ENCODE measurements at regions not wholly inside any gene's neighbourhood (a gene's known extent, or its start where the extent isn't known, plus 50 kb on each side); places are given as distances from the start of the nearest gene placed in this dataset.
"Not testable (repeated sequence)": the region's sequence is repeated elsewhere in the genome, so short reads cannot be mapped to it uniquely, and the experiment has no call there.

DNA sequence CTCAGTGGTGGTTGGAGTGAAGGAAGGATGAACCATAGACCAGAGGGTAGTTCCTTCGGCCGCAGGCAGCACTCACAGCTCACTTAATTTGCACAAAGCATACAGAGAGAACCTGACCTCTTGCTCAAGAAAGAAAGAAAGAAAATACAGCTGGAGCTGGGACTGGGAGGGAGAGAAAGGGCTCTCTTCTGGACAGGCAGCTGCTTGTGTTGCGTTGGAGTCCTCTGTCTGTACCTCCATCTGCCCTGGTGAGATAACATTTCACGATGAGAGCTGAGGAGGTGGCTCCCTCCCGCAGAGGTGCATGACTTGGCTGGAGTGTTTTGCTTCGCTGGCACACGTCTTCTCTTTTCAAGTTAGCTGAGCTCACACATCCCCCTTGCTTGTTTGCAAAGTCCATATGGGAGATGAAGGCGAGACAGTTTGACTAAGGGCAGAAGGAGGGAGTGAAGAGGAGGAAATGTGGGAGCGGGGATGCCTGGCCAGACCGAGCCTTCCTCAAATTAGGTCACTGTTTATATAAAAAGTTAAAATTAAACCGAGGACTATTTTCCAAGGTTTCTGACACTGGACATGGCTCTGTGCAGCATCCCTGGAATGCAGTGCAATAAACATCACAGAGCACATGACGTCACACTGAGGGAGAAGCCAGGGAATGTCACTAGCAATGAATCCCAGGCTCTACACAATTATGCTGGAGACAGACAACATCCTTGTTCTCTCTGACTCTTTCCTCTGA lies 359.4 kb downstream of the CD83 start:
- DNase-seq (ENCODE audit: low spot score): no peak

DNA sequence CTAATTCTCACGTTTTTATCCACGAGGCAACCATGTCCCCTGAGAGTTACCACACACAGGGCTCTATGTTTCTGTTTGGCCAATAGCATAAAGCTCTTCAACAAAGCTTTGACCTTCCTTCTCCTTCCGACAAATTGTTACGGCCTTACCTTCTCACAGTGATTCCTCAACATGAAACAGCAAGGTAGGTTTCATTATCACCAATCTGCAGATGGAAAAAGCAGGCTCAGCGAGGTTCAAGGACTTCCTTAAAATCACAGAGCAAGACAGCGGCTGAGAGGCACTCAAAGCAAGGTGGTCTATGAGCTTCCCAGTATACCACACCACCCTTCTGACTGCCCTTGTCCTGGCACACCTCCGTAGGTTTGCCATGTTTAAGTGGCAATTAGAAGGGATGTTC lies 360.0 kb downstream of the CD83 start:
- DNase-seq (ENCODE audit: low spot score): no peak

DNA sequence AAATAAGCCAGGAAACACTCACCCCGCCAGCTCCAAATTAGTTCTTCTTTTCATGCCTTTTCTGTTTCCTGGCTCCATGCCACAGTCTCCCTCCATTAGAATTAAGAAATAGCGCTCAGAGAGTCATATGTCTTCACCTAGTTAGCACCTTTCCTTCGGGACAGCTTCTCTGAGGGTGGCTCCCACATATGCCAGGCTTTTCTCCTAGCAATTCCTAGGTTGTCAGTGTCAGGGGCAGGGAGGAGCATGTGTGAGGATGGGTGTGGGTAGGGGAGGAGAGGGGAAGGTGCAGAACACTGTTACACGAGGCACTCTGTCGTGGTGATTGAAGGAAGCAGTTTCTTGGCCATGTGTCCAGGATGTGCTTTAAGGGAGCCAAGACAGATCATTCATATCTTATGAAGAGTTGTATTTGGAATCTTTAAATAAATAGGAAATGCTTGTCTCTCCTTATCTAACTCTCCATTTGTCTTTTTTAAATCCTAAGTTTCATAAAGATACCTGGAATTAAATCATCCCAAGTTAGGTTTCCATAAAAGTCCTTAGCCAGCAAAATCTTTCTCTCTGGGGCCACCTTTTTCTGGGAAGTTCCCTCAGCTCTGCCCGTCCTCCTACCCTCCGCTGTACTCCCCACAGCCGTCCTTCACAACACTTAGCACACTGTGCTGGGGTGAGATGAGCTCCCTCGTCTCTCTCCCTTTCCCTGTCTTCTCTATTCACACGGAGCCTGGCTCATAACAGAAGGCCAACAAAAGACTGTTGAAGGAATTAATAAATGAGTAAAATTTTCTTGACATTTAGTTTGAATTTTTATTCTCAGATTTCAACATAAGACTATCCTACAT lies 361.0 kb downstream of the CD83 start:
- no peak for DNase-seq (ENCODE audit: low spot score)

DNA sequence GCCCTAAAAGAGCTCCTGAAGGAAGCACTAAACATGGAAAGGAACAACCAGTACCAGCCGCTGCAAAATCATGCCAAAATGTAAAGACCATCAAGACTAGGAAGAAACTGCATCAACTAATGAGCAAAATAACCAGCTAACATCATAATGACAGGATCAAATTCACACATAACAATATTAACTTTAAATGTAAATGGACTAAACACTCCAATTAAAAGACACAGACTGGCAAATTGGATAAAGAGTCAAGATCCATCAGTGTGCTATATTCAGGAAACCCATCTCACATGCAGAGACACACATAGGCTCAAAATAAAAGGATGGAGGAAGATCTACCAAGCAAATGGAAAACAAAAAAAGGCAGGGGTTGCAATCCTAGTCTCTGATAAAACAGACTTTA lies 364.4 kb downstream of the CD83 start:
- not testable (repeated sequence) for DNase-seq (ENCODE audit: low spot score)

DNA sequence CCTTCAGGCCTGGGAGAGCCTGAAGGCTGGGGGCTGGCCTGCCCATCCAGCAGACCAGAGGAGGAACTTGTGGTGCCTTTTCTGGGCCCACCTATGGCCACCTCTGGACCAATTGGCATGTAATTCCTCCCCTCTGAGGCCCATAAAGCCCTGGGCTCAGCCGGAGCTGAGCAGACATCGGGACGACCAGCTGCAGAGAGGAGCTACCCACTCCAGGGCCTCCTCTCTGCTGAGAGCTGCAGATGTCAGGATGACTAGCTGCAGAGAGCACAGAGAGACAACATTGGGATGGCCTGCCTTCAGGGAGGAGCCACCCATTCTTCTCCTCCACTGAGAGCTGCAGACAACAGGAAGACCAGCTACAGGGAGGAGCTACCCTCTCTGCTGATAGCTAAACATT lies 370.1 kb downstream of the CD83 start:
- DNase-seq (ENCODE audit: low spot score): no peak

DNA sequence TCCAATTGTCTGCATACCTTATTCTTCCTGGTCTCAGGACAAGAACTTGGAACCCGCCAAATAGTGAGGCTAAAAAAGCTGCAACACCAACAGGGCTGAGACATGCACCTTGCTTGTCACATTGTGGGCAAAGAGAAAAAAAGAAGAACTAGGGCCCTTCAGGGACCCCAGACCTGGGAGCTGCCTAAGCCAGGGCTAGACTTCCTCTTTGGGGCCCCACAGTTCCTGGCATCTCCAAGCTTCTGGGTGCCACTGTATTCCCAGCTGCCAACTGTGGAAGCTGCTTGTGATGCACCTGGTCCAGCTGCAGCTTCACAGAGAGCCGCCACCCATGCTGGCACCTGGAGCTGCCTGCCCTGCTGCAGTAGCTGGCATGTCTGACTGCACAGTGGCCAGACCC lies 370.6 kb downstream of the CD83 start:
- DNase-seq (ENCODE audit: low spot score): no peak

DNA sequence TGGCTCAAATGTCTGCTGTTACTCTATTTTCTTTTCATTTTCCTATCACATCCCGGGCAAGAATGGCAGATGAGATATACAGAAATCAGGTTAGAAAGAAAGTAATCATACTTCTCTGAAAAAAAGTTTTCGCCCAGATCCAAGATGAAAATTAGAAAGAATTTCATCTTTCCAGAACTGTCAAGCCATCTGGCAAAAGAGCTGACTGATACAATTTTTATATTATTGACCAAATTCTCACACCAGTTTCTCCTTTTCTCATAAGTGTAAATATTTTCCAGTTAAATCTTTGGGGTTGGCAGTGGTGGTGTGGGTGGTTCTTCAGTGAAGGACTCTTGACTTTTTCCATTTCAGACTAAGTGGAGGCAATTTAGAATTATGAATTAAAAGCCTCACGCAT lies 371.9 kb downstream of the CD83 start:
- no peak for DNase-seq (ENCODE audit: low spot score)

DNA sequence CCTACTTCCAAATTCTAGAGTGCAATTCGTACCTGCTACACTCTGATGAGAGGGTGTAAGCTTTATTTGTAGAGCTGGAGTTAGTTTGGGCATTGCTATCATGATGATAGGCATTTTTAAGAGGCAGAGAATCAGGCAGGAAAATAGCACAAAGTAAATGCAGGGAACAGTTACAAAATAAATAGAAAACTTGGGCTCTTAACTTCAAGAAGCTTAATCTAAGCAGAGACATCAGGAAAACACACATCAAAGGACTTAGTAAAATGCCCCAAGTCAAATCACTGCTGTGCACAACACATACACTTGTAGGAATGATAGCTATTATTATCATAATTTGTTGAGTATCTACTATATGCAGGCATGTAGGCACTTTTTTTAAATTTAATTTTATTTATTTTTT lies 381.2 kb downstream of the CD83 start:
- no peak for DNase-seq (ENCODE audit: low spot score)

DNA sequence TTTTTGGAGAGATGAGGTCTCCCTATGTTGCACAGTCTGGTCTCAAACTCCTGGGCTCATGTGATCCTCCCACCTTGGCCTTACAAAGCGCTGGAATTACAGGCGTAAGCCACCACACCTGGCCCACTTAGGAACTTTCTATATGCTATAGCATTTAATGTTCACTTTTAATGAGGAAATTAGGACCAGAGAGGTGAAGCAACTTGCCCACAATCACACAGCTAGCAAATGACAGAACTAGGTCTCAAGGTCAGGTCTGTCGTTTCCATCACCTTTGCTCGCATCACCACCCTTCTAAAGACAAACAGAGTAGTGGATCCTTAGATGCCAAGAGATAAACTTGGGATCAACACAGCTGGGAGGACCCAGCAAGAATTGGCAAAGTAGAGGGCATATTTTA lies 381.7 kb downstream of the CD83 start:
- DNase-seq (ENCODE audit: low spot score): no peak

DNA sequence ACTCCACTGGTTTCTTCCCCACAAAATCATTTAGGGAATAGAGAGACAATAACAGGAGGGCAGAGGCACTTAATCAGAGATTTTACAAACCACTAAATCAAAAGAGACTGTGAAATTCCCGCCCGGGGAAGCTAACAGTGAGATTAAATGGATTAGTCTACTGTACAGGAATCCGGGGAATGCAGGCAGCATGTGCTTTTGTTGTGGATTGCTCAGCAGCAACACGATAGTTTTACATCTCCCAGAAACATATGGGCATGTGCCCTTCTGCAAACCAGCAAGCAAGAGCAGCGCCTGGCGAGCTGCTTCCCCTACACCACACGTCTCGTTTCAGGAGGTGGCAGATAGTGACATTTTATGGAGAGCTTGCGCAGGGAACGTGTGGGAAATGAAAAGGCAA lies 382.3 kb downstream of the CD83 start:
- DNase-seq (ENCODE audit: low spot score): no peak

DNA sequence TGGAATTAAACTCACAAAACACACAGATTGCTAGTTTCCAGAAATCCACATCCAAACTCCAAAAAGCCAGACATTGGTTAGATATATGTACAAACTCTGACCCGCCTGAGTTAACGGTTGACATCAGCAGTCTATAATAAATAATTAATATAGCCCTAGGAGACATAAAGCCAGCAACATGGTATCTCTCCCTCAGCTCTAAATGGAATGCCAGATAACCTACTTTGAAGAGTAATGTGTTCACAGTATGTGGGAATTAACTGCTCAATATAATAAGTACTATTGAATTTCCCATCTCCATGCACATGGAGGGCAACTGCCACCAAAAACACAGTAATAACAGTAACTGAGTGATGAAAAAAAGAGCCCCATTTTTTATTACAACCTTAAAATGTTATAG lies 383.2 kb downstream of the CD83 start:
- DNase-seq (ENCODE audit: low spot score): no peak

DNA sequence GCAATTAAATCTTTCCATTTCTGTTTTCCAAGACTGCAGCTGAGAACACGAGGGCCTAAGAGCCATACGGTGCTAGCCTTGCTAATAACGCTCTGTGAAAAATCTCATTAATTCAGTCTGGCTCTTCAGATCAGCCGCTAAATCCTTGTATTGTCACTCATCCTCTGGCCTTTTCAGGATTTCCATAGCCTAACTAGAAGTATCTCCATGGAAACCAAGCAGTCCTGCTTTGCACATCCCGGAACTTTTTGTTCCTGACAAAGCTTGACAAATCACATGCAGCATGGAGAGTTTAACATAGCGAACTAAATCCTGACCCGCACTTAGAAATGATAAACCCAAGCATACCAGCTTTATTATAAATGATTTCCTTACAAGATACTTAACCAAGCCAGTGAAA lies 383.7 kb downstream of the CD83 start:
- DNase-seq (ENCODE audit: low spot score): no peak

DNA sequence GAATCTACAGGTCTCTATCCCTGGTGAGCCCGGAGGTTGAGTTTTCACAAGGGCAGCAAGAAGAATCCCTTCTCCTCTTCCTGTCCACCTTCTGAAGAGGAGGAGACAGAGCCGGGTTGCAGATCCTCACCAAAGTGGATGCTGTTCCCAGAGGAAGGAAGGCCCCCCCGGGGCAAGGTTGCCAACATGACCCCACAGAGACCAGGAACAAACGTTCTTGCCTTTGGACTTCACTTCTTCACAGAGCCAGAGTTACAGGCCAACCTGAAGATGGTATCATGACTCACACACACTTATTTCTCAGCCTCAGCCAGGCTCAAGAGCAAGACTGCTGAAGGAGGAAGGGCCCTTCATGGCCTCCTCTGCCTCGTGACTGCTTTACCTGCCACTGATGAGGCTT lies 384.3 kb downstream of the CD83 start:
- no peak for DNase-seq (ENCODE audit: low spot score)

DNA sequence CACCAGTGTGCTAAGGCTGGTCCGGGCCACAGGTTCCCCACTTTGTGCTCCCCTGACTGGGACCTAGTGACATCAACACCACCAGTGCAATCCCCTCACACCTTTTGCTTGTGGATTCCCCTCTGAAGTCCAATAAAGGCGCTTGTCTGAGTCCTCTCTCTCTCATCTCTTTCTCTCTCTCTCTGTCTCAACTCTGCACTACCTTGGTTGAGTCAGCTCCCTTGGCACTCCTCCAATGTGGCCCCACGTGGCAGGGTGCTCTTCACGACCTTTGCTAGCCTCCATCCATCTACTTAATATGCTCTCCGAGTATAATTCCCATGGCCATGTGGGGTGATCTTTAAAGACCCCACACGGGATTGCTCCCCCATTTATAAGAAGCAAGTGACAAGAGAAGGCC lies 385.0 kb downstream of the CD83 start:
- no peak for DNase-seq (ENCODE audit: low spot score)

DNA sequence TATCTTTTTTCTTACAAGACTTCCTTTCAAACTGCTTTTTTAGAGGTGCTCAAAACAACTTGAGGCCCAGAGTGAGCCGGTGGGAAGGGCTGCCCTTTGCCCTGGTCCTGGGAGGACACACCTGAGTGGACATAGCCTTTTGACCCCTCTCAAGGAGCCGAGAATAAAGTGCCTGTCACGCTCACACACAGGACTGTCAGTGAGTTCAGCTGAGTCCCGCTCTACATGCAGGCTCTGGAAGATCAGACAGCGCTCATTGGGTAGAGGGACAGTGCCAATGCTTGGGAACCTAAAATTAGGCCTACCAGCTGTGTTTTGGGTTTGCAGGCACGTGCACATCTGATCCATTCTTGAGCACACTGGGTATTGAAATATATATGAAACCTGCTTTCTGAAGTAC lies 387.8 kb downstream of the CD83 start:
- no peak for DNase-seq (ENCODE audit: low spot score)

DNA sequence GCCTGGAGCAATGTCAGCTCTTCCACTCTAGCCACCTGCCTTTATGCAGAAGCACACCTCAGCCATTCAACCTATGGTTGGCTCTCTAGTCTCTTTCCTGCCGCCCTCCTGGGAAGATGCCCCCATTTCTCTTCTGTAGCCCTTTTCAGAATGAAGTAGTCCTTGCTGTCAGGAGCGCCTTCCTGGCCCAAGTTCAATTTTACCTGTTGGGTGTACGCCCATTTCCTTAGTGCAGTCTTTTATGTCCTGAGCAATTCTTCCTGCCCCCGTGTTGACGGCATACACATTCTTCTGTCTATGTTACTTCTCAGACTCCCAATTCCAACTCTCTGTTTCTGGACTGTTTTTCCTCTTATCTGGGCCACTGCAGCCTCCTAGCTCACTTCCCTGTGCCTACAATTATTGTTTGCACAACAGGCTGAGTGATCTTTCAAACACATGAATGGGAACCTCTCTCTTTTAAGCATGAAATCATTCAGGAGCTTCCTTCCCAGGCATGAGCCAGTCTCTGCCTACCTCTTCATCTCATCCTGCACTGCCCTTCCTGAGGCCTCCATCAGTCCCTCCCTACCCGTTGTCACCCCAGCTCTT lies 389.2 kb downstream of the CD83 start:
- no peak for DNase-seq (ENCODE audit: low spot score)

DNA sequence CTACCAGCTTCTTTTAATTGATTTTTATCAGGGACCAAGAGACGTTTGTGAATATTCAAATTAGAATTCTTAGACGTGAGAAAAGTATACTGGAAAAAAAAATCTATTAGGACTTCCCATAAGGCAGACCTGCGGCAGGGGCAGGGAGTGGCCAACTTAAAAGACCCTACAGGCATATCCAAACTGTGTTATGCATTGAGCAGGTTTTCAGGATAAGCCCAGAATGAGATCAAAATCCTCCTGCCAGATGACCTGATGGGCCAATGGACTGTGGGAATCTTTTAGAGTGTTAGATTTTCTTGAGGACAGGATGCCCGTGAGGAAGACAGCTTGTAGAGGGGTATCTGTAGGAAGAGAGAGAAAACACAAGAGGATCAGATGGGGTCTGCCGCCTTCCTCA lies 391.5 kb downstream of the CD83 start:
- no peak for DNase-seq (ENCODE audit: low spot score)

DNA sequence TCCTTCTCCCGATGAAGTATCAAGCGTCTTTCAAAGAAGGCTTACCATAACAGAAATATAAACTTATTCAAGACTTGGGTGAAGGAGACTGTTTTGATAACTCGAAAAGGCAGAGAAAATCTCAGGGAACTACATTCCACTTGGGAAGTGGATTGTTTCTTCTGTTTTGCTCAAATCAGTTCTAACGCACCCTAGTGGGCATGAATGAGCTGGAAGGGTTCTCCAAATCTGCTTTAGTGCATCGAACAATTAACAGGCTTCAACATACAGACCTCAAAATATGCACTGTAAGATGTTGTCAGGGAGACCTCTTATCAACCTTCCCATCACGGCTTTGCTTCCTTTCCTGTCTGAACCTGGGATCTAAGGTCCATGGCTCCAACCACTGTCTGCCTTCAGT lies 392.5 kb downstream of the CD83 start:
- DNase-seq (ENCODE audit: low spot score): no peak

DNA sequence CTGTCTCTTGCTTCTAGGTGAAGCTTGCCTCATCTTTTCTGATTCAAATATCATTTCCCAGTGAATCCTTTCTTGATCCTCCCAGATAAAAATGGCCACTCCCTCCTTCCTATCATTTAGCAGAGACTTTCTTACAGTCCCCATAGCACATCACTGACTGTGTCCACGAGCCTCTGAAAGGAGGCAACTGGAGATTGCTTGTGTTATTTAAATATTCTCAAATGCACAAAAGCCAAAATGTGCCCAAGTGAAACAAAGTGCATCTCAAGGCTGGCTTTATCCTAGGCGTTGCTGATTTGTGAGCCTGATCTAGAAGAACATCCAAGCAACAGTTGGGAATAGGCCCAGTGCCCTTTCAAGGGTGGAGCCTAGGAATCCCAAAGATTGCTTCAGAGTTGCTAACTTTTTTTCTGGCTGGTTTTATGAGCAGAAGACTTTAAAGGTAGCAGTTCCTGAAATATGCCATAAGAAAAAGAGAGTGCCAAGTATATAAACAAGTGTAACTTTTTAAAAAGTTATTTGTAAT lies 393.6 kb downstream of the CD83 start:
- no peak for DNase-seq (ENCODE audit: low spot score)

DNA sequence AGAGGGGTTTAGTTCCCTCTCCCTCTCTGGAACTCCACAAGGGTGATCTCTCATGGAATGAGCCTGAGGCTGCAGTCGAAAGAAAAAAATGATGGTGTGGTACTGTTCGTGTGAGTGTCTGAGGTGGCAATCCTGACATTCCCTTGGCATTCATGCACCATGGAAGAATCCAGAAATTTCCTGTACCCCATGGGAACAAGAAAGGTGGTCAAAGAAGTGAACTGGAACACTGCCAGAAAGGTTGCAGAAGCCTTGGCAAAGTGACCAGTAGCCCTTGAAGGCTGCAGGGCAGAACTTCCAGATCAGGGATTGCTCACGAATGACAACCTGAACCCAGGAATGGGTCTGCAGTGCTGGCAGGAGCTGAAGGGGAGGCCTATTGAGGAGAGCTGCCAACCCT lies 394.7 kb downstream of the CD83 start:
- no peak for DNase-seq (ENCODE audit: low spot score)

DNA sequence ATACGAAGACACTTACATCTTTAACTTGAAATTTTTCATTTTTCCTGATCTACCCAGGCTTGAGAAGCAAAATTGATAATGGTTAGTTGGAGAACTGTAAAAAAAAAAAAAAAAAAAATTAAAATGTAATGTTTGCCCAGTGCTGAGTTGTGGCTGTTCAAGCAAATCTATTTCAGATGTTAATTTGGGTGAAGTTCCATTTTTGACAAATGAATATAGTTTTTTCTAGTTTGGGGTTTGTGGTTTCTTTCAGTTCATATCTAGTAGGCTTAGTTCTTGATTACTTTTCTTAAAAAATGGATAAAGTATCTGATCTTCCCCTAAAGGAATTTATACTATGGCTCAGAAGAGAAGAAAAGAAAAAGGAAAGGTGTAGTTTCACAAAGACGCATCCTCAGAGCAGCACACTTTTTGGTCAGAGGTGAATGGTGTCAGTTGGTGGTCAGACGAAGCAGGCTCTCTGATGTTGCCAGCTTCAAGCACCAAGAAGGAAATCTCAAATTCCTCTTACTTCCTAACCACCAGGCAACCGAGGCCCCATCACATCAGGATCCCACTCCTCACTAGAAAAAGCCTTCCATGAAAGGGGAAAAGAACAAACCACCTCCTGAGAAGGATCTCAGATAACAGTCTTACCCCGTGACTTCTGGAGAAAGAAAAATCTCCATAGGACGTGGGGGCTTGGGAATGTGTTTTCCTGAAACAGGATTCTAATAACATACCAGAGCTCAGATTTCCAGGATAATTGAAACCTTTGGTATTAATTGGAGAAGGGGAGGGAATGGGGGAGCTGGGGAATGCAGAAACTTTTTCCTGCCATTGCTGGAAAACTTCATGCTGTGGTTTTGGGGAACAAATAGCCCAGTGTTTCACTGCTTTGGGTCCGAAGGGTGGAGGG lies 396.2 kb downstream of the CD83 start:
- DNase-seq (ENCODE audit: low spot score): no peak
